Parathyroid adenoma (tissue), 2 donors: ENCODE measurements at regions not wholly inside any gene's neighbourhood (a gene's known extent, or its start where the extent isn't known, plus 50 kb on each side); places are given as distances from the start of the nearest gene placed in this dataset.

ENCODE experiments used
- H2AFZ ChIP-seq: fragments of 300-600 bp; sonication (generic); one replicate; pipeline ENCODE4 v1.7.0; 2017; ENCODE audit warnings: antibody characterized with exemption, mild to moderate bottlenecking
- H3K27ac ChIP-seq: fragments of 300-600 bp; sonication (generic); one replicate; pipeline ENCODE4 v1.7.0; 2017
- H3K27me3 ChIP-seq: fragments of 300-600 bp; sonication (generic); one replicate; pipeline ENCODE4 v1.7.0; 2017; ENCODE audit warnings: low read length; ENCODE audit not compliant: control insufficient read depth, insufficient read depth
- H3K36me3 ChIP-seq: fragments of 300-600 bp; sonication (generic); one replicate; pipeline ENCODE4 v1.7.0; 2017; ENCODE audit warnings: low read length; ENCODE audit not compliant: control insufficient read depth, insufficient read depth
- H3K4me1 ChIP-seq: fragments of 300-600 bp; sonication (generic); one replicate; pipeline ENCODE4 v1.7.0; 2017; ENCODE audit warnings: control low read depth
- H3K4me2 ChIP-seq: fragments of 300-600 bp; sonication (generic); one replicate; pipeline ENCODE4 v1.7.0; 2017; ENCODE audit warnings: low read length
- H3K4me3 ChIP-seq: fragments of 300-600 bp; sonication (generic); one replicate; pipeline ENCODE4 v1.7.0; 2017; ENCODE audit warnings: low read depth, low read length
- H3K79me2 ChIP-seq: fragments of 300-600 bp; sonication (generic); one replicate; pipeline ENCODE4 v1.7.0; 2017; ENCODE audit warnings: control low read depth
- H3K9ac ChIP-seq: fragments of 300-600 bp; sonication (generic); one replicate; pipeline ENCODE4 v1.7.0; 2017; ENCODE audit warnings: mild to moderate bottlenecking
- H3K9me3 ChIP-seq: fragments of 300-600 bp; sonication (generic); one replicate; pipeline ENCODE4 v1.7.0; 2017; ENCODE audit warnings: low read length; ENCODE audit not compliant: control insufficient read depth
- TF ChIP-seq, protein P1 (sequence below): fragments of 300-600 bp; sonication (generic); IDR thresholded peaks from one replicate; pipeline ENCODE4 v1.7.0; 2017; ENCODE audit warnings: antibody characterized with exemption, mild to moderate bottlenecking
- donor health status: primary hyperparathyroidism.

DNA sequence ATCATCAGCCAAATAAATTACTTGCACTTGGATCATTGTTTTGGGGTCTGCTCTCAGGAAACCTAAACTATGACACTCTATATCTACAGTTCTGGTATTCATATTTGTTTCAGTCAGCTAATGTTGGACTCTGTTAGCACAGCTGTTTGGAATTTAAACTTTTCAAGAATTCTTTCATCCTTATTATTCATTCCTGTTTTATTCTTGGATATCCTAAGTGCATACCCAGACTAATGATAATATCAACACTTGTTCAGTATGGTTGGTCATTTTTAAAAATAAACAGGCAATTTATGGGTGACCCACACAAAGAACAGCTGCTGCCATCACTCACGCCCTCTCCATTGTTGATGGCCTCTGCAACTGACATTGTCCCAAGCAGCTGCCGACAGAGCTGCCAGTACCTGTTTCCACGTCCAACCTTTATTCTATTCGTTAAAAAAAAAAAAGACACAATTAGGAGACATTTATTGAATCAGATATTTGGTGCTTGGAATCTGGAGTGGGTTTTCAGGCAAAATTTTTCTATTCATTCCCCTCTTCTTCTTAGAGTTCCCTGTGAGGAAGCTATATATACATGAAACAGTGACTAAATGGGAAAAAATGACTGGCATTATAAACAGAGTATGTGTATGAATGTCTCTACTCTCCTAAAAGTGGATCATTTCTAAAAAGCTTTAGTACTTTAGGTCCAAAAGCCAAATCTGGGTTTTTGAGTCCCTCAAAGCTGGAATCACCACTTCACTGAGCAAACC lies 252.1 kb upstream of the NAV3 start:
- Histone ChIP-seq H2AFZ (no peak overlapping the region), H3K4me3 (no peak overlapping the region), H3K4me1 (no peaks in the 10 kb centered on the region), H3K27ac (no peak overlapping the region), H3K27me3 (no peaks in the 10 kb centered on the region), H3K4me2 (no peak overlapping the region), H3K9ac (no peak overlapping the region), H3K36me3 (no peaks in the 10 kb centered on the region), H3K79me2 (no peaks in the 10 kb centered on the region), H3K9me3 (no peaks in the 10 kb centered on the region)
- TF ChIP-seq, protein P1, sequence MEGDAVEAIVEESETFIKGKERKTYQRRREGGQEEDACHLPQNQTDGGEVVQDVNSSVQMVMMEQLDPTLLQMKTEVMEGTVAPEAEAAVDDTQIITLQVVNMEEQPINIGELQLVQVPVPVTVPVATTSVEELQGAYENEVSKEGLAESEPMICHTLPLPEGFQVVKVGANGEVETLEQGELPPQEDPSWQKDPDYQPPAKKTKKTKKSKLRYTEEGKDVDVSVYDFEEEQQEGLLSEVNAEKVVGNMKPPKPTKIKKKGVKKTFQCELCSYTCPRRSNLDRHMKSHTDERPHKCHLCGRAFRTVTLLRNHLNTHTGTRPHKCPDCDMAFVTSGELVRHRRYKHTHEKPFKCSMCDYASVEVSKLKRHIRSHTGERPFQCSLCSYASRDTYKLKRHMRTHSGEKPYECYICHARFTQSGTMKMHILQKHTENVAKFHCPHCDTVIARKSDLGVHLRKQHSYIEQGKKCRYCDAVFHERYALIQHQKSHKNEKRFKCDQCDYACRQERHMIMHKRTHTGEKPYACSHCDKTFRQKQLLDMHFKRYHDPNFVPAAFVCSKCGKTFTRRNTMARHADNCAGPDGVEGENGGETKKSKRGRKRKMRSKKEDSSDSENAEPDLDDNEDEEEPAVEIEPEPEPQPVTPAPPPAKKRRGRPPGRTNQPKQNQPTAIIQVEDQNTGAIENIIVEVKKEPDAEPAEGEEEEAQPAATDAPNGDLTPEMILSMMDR = no peak

DNA sequence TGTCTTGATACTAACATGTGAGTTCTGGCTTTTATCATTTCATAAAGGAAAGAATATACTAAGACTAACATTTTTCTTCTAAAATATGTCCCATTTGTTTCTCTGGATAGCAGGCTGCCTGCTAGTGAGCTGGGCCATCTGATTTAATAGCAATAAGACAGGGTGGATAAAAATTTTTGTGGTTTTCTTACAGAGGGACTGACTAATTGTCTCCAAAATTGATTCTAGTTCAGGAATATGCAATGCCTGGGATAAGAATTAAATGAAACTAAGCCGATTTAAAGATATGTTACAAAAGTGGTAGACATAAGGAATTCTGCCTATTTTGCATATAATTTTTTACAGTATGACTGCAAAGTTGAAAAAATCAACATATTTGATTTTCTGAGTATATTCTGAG lies 252.9 kb upstream of the NAV3 start:
- Histone ChIP-seq H3K4me2 (no peak overlapping the region), H2AFZ (no peak overlapping the region), H3K36me3 (no peaks in the 10 kb centered on the region), H3K79me2 (no peaks in the 10 kb centered on the region), H3K27ac (no peak overlapping the region), H3K27me3 (no peaks in the 10 kb centered on the region), H3K9me3 (no peaks in the 10 kb centered on the region), H3K4me3 (no peak overlapping the region), H3K9ac (no peak overlapping the region), H3K4me1 (no peaks in the 10 kb centered on the region)
- TF ChIP-seq, protein P1 = no peak

DNA sequence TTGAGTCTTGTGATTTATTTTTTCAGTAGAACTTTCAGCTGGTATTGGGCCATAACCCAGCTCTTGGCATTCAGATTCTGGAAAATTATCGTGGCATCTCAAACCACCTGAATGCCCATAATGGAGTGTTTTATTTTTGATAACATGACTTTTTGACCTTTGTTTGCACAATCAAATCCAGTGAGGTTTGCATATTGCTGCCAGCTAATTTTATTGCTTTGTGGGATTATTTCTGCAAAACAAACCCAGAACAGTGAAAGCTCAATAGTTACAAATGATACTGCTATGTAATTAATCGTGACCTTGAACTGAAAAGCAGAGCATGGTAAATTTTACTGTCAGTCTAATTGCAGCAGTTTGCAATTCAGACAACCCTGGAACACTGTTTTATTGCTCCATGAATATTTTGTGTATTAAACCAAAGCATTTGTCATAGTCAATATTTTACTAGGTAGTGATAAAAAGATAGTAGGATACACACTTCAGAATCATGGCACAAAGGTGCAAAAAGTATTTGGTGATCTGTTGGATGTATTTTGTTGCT lies 255.2 kb upstream of the NAV3 start:
- TF ChIP-seq, protein P1 = no peak
- Histone ChIP-seq H3K36me3 (no peaks in the 10 kb centered on the region), H3K27me3 (no peaks in the 10 kb centered on the region), H2AFZ (no peak overlapping the region), H3K9me3 (no peaks in the 10 kb centered on the region), H3K9ac (no peak overlapping the region), H3K4me2 (no peak overlapping the region), H3K79me2 (no peaks in the 10 kb centered on the region), H3K4me1 (no peaks in the 10 kb centered on the region), H3K4me3 (no peak overlapping the region), H3K27ac (no peak overlapping the region)

DNA sequence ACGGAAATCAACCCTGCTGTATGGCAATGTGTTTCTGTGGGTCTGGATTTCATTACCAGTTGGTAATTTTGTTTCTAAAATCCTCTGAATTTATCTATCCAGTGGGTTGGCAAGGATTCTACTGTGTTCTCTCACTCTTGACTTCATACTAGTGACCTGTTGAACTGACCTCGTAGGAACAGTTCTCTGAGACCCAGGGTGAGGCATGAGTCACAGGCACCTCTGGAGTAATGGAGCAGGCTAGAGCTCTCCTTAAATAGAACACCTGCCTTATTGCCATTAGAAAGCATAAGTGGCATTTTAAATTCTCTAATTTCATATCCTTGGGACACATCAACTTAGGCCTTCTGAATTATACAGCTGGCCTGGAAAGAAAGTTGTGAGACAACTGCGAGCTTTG lies 258.3 kb upstream of the NAV3 start:
- no peaks in the 10 kb centered on the region for H3K79me2 ChIP-seq
- TF ChIP-seq, protein P1 = no peak
- no peak overlapping the region for H3K4me2 ChIP-seq
- no peaks in the 10 kb centered on the region for H3K9me3 ChIP-seq
- H3K4me3 ChIP-seq = no peak overlapping the region
- no peak overlapping the region for H3K9ac ChIP-seq
- no peaks in the 10 kb centered on the region for H3K36me3 ChIP-seq
- no peaks in the 10 kb centered on the region for H3K4me1 ChIP-seq
- H3K27ac ChIP-seq = no peak overlapping the region
- no peak overlapping the region for H2AFZ ChIP-seq
- no peaks in the 10 kb centered on the region for H3K27me3 ChIP-seq

DNA sequence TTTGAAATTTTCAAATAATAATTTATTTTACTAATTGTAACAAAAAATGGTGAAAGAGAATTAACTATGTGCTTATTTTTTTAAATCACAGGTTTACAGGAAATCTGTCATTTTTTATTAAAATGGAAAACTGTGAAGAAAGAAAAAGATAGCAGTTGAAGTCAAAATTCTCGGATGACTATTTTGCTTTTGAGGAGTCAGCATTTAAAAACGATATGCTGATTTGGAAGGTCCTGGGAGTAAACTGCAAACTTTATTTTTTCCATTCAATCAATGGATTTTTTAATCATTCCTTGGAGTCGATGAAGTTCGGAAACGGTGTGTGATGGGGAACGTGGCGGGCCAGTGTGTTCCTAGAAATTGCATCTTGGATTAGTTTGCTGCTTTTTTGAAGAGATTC lies 258.9 kb upstream of the NAV3 start:
- no peaks in the 10 kb centered on the region for H3K4me1 ChIP-seq
- H3K9ac ChIP-seq = no peak overlapping the region
- H3K79me2 ChIP-seq = no peaks in the 10 kb centered on the region
- TF ChIP-seq, protein P1 = no peak
- H3K27me3 ChIP-seq = no peaks in the 10 kb centered on the region
- H3K4me3 ChIP-seq = no peak overlapping the region
- H3K36me3 ChIP-seq = no peaks in the 10 kb centered on the region
- H3K9me3 ChIP-seq = no peaks in the 10 kb centered on the region
- H2AFZ ChIP-seq = no peak overlapping the region
- no peak overlapping the region for H3K4me2 ChIP-seq
- no peak overlapping the region for H3K27ac ChIP-seq
